SK-N-SH (cell line): ENCODE measurements at regions not wholly inside any gene's neighbourhood (a gene's known extent, or its start where the extent isn't known, plus 50 kb on each side); places are given as distances from the start of the nearest gene placed in this dataset.

ENCODE experiments used
- CTCF ChIA-PET: fragments of 300-600, 350-600 bp; formaldehyde crosslinking; extraction: SDS; loops from one replicate; lab custom pipeline; 2021; lab: Yijun Ruan, JAX
- POLR2A ChIA-PET: fragments of 350-600 bp; sonication (Branson Sonifier 250); formaldehyde crosslinking; extraction: SDS; loops from one replicate; lab custom pipeline; 2020; ENCODE audit warnings: antibody characterized with exemption, inconsistent platforms; lab: Yijun Ruan, JAX
- DNase-seq: peaks from one replicate; pipeline ENCODE4 v3.0.0; 2012
- H2AFZ ChIP-seq: fragments of 200-600 bp; sonication (generic); 2 replicates; pipeline ENCODE4 v1.8.1; 2016; ENCODE audit warnings: antibody characterized with exemption, mild to moderate bottlenecking, low read depth
- H3F3A ChIP-seq: fragments of 200-600 bp; sonication (generic); replicated peaks from 2 replicates; pipeline ENCODE3; 2016; ENCODE audit warnings: antibody characterized with exemption, mild to moderate bottlenecking; ENCODE audit not compliant: insufficient read depth
- H3K27ac ChIP-seq, 2 experiments: fragments of 200-500 bp in 1 of 2; fragments of 200-600 bp in 1 of 2; sonication (Bioruptor generic) in 1 of 2; sonication (generic), shearing (Covaris generic) in 1 of 2; 2 replicates each; pipeline versions ENCODE4 v1.5.1 to v1.6.1; 2014 to 2016; ENCODE audit warnings: low read depth in 2 of 2, inconsistent platforms in 1 of 2, low read length in 1 of 2, mild to moderate bottlenecking in 1 of 2, mixed read lengths in 1 of 2
- H3K27me3 ChIP-seq: fragments of 200-600 bp; sonication (generic), shearing (Covaris generic); 2 replicates; pipeline ENCODE4 v1.6.1; 2016; ENCODE audit warnings: mixed run types; ENCODE audit not compliant: insufficient read depth
- H3K36me3 ChIP-seq, 2 experiments: fragments of 200-500 bp in 1 of 2; fragments of 200-600 bp in 1 of 2; sonication (Bioruptor generic) in 1 of 2; sonication (generic) in 1 of 2; replicated peaks in 1 of 2; 2 replicates each; pipeline versions ENCODE3 to v1.5.1; 2014 to 2016; ENCODE audit warnings: low read length in 1 of 2, mild to moderate bottlenecking in 1 of 2; ENCODE audit not compliant: insufficient read depth in 2 of 2, control insufficient read depth in 1 of 2
- H3K4me1 ChIP-seq, 2 experiments: fragments of 200-500 bp in 1 of 2; fragments of 200-600 bp in 1 of 2; sonication (Bioruptor generic) in 1 of 2; sonication (generic), shearing (Covaris generic) in 1 of 2; 2 replicates each; pipeline versions ENCODE4 v1.5.1 to v1.6.1; 2014 to 2016; ENCODE audit warnings: low read depth in 1 of 2, low read length in 1 of 2, mixed run types in 1 of 2; ENCODE audit not compliant: insufficient read depth in 2 of 2, control insufficient read depth in 1 of 2
- H3K4me2 ChIP-seq: fragments of 200-600 bp; sonication (generic), shearing (Covaris generic); 2 replicates; pipeline ENCODE4 v1.6.1; 2017; ENCODE audit warnings: mixed run types
- H3K4me3 ChIP-seq, 2 experiments: fragments of 200-500 bp in 1 of 2; fragments of 200-600 bp in 1 of 2; sonication (Bioruptor generic) in 1 of 2; sonication (generic), shearing (Covaris generic) in 1 of 2; 2 replicates each; pipeline versions ENCODE4 v1.5.1 to v1.8.1; 2014 to 2016; ENCODE audit warnings: low read depth in 2 of 2, inconsistent platforms in 1 of 2, low read length in 1 of 2, mild to moderate bottlenecking in 1 of 2, mixed read lengths in 1 of 2, moderate library complexity in 1 of 2
- H3K79me2 ChIP-seq: fragments of 200-600 bp; sonication (generic); 2 replicates; pipeline ENCODE4 v1.8.1; 2017; ENCODE audit warnings: mild to moderate bottlenecking; ENCODE audit not compliant: insufficient read depth
- H3K9ac ChIP-seq: fragments of 200-600 bp; sonication (generic); 2 replicates; pipeline ENCODE4 v1.6.1; 2017; ENCODE audit warnings: mixed run types
- H3K9me2 ChIP-seq: fragments of 200-600 bp; sonication (generic); 2 replicates; pipeline ENCODE4 v1.6.1; 2017; ENCODE audit warnings: mixed run types
- H3K9me3 ChIP-seq: fragments of 200-600 bp; sonication (generic); 2 replicates; pipeline ENCODE4 v1.6.1; 2017; ENCODE audit warnings: mixed run types, mild to moderate bottlenecking, moderate library complexity
- H4K20me1 ChIP-seq: fragments of 200-600 bp; sonication (generic); 2 replicates; pipeline ENCODE4 v1.6.1; 2017; ENCODE audit warnings: mild to moderate bottlenecking, mixed run types; ENCODE audit not compliant: insufficient read depth
- CHD2 ChIP-seq: fragments of 150-350 bp; IDR thresholded peaks from 2 replicates; pipeline ENCODE4 v1.6.1; 2018; ENCODE audit warnings: low read length; ENCODE audit not compliant: partially characterized antibody
- CTCF ChIP-seq: fragments of 200-600 bp; sonication (generic); IDR thresholded peaks from 2 replicates; pipeline ENCODE4 v1.6.1; 2017; ENCODE audit warnings: antibody characterized with exemption, mild to moderate bottlenecking, moderate library complexity
- EP300 ChIP-seq, 2 experiments: IDR thresholded peaks; 2 replicates each; pipeline versions ENCODE4 v1.4.0 to v1.6.1; 2012; ENCODE audit warnings: borderline replicate concordance in 1 of 2, low read depth in 1 of 2, low read length in 1 of 2
- EZH2phosphoT487 ChIP-seq: fragments of 200-600 bp; sonication (generic); IDR thresholded peaks from 2 replicates; pipeline ENCODE4 v1.6.1; 2017; ENCODE audit warnings: low read depth, mixed run types, mild to moderate bottlenecking, antibody characterized with exemption, moderate library complexity, borderline replicate concordance
- FOSL2 ChIP-seq: IDR thresholded peaks from 2 replicates; pipeline ENCODE4 v1.4.0; 2012; ENCODE audit warnings: low read depth, mild to moderate bottlenecking, moderate library complexity, borderline replicate concordance
- FOXJ3 ChIP-seq: sonication (generic); formaldehyde crosslinking; IDR thresholded peaks from 2 replicates; pipeline ENCODE4 v1.5.1; 2020; ENCODE audit warnings: mild to moderate bottlenecking, missing genetic modification reagents
- FOXM1 ChIP-seq: IDR thresholded peaks from 2 replicates; pipeline ENCODE4 v1.4.0; 2012; ENCODE audit warnings: low read depth, mild to moderate bottlenecking
- GABPA ChIP-seq: IDR thresholded peaks from 2 replicates; pipeline ENCODE4 v1.4.0; 2012; ENCODE audit warnings: low read depth, mild to moderate bottlenecking
- IRF3 ChIP-seq: fragments of 150-350 bp; IDR thresholded peaks from 2 replicates; pipeline ENCODE4 v1.6.1; 2016; ENCODE audit warnings: mild to moderate bottlenecking, low read depth, low read length
- MAX ChIP-seq: IDR thresholded peaks from 2 replicates; pipeline ENCODE4 v1.4.0; 2012; ENCODE audit warnings: low read depth
- NFIC ChIP-seq: IDR thresholded peaks from 2 replicates; pipeline ENCODE4 v1.4.0; 2012; ENCODE audit warnings: borderline replicate concordance
- NRF1 ChIP-seq: IDR thresholded peaks from 2 replicates; pipeline ENCODE4 v1.6.1; 2012; ENCODE audit warnings: low read depth, mild to moderate bottlenecking, low read length
- POLR2AphosphoS5 ChIP-seq: IDR thresholded peaks from 2 replicates; pipeline ENCODE4 v1.6.1; 2012; ENCODE audit warnings: low read depth, low read length
- RAD21 ChIP-seq: IDR thresholded peaks from 2 replicates; pipeline ENCODE4 v1.6.1; 2012; ENCODE audit warnings: mild to moderate bottlenecking, low read length
- RFX5 ChIP-seq: IDR thresholded peaks from 2 replicates; pipeline ENCODE4 v1.6.1; 2012; ENCODE audit warnings: mild to moderate bottlenecking, improper control_type of control experiment, low read length
- SIN3A ChIP-seq: IDR thresholded peaks from 2 replicates; pipeline ENCODE4 v1.6.1; 2012; ENCODE audit warnings: low read depth, mild to moderate bottlenecking, low read length, moderate library complexity, borderline replicate concordance
- SMC3 ChIP-seq: IDR thresholded peaks from 2 replicates; pipeline ENCODE4 v1.6.1; 2012; ENCODE audit warnings: low read depth, low read length, improper control_type of control experiment
- TAF1 ChIP-seq: IDR thresholded peaks from 2 replicates; pipeline ENCODE4 v1.6.1; 2012; ENCODE audit warnings: low read depth, mild to moderate bottlenecking, low read length, moderate library complexity, borderline replicate concordance
- TCF12 ChIP-seq: IDR thresholded peaks from 2 replicates; pipeline ENCODE4 v1.4.0; 2012
- TEAD4 ChIP-seq: IDR thresholded peaks from 2 replicates; pipeline ENCODE4 v1.4.0; 2012; ENCODE audit warnings: mild to moderate bottlenecking, borderline replicate concordance; ENCODE audit not compliant: insufficient read depth
- USF1 ChIP-seq: IDR thresholded peaks from 2 replicates; pipeline ENCODE4 v1.4.0; 2012; ENCODE audit warnings: low read depth, borderline replicate concordance
- USF2 ChIP-seq: fragments of 150-350 bp; IDR thresholded peaks from 2 replicates; pipeline ENCODE4 v1.6.1; 2017; ENCODE audit warnings: antibody characterized with exemption, low read length, low read depth, borderline replicate concordance
- WGBS: methylation state at CpG from one replicate; pipeline ENCODE4 v1.1.6; 2017; ENCODE audit warnings: low lambda C conversion rate; 5-methylcytosine and 5-hydroxymethylcytosine counted together

GRCh38 chr7:51368334-51368733 lies 51.7 kb upstream of the COBL start:
- Histone ChIP-seq H3K9me3 (no peaks in the 10 kb centered on the region), H2AFZ (no peak overlapping the region), H3F3A (no peaks in the 10 kb centered on the region), H3K9me2 (no peaks in the 10 kb centered on the region)
- no peak for DNase-seq
- TF ChIP-seq USF1 = no peak
- TF ChIP-seq GABPA = no peak
- TF ChIP-seq RAD21 = no peak
- no peak for TF ChIP-seq TAF1
- no peak for TF ChIP-seq EZH2phosphoT487
- TF ChIP-seq, all 33 proteins: peak for 0
- H3K27ac ChIP-seq = no peak overlapping the region
- H3K27me3 ChIP-seq = no peaks in the 10 kb centered on the region
- H3K36me3 ChIP-seq = no peaks in the 10 kb centered on the region
- POLR2A ChIA-PET = interaction anchor here (0.7 kb wide), 1 partner anchor 206 kb away, joined by 3 read pairs; no protein-coding TSS in a partner anchor
- H4K20me1 ChIP-seq = no peaks in the 10 kb centered on the region
- CTCF ChIA-PET = interaction anchor here (1.2 to 11.2 kb wide), 14 partner anchors 8 to 1283 kb away, joined by 3 to 379 read pairs (median 10); partner anchors contain the start of gene ZPBP
- peaks cover 0 to 3% of the 10 kb centered on the region in 2 experiments; a peak in 1 of 4 replicates for H3K4me1 ChIP-seq
- H3K9ac ChIP-seq = no peak overlapping the region
- H3K4me3 ChIP-seq = no peak overlapping the region
- no peak overlapping the region for H3K4me2 ChIP-seq
- no peaks in the 10 kb centered on the region for H3K79me2 ChIP-seq
- WGBS = 0% methylated on average over 1 of the region's 1 CpG

- Histone ChIP-seq H3K9me2 (no peaks in the 10 kb centered on the region), H3K9me3 (no peaks in the 10 kb centered on the region), H3K27ac (no peak overlapping the region), H4K20me1 (no peaks in the 10 kb centered on the region), H3K79me2 (no peaks in the 10 kb centered on the region), H3K36me3 (no peaks in the 10 kb centered on the region), H3K4me1 (peaks cover 0 to 3% of the 10 kb centered on the region in 2 experiments; a peak in 1 of 4 replicates), H3K9ac (no peak overlapping the region)
- 9% methylated on average over 3 of the region's 3 CpGs for WGBS
- ChIA-PET CTCF (interaction anchor here (0.6 to 11.2 kb wide), 30 partner anchors 9 to 1282 kb away, joined by 3 to 379 read pairs (median 6); partner anchors contain the start of gene ZPBP), POLR2A (interaction anchor here (0.6 to 0.9 kb wide), 2 partner anchors 205 to 207 kb away, joined by 3 to 4 read pairs; no protein-coding TSS in a partner anchor)
- no peak for DNase-seq
- TF ChIP-seq CHD2 (no peak), EP300 (IDR thresholded peaks at IDR 0.05; ENCODE audit: borderline replicate concordance in 1 of 2, low read depth in 1 of 2, low read length in 1 of 2) (no peak), FOSL2 (no peak), NRF1 (no peak), MAX (no peak), IRF3 (no peak), NFIC (no peak), TCF12 (no peak), USF2 (no peak), SMC3 (no peak), POLR2AphosphoS5 (no peak), EZH2phosphoT487 (no peak), TAF1 (no peak), CTCF (no peak), FOXM1 (no peak), SIN3A (no peak), RFX5 (no peak), FOXJ3 (CRISPR knock-in tag) (no peak), TEAD4 (no peak)
- TF ChIP-seq, all 33 proteins: peak for 0
- H3K4me2 ChIP-seq = no peak overlapping the region
- H2AFZ ChIP-seq = no peak overlapping the region
- no peaks in the 10 kb centered on the region for H3F3A ChIP-seq
- H3K4me3 ChIP-seq = no peak overlapping the region
- no peaks in the 10 kb centered on the region for H3K27me3 ChIP-seq
Observed at GRCh38 chr7:51367614-51367968, 51.0 kb upstream of the COBL start.
